GM23338 (cell line): ENCODE measurements at regions not wholly inside any gene's neighbourhood (a gene's known extent, or its start where the extent isn't known, plus 50 kb on each side); places are given as distances from the start of the nearest gene placed in this dataset.
"Not testable (repeated sequence)": the region's sequence is repeated elsewhere in the genome, so short reads cannot be mapped to it uniquely, and the experiment has no call there.

ENCODE experiments used
- ATAC-seq: fragments of 200-7000 bp; cut with Tn5 transposase; 3 replicates; pipeline ENCODE4 v1.9.1; 2020
- DNase-seq: peaks from one replicate; pipeline ENCODE4 v3.0.0-alpha.2; 2015; ENCODE audit warnings: low spot score
- H2AFZ ChIP-seq: fragments of 200-600 bp; sonication (generic); 2 replicates; pipeline ENCODE4 v1.8.0; 2016; ENCODE audit warnings: antibody characterized with exemption, mild to moderate bottlenecking, moderate library complexity
- H3F3A ChIP-seq: fragments of 200-600 bp; sonication (generic); replicated peaks from 2 replicates; pipeline ENCODE4 v1.8.0; 2017; ENCODE audit warnings: antibody characterized with exemption, mixed run types, low read depth
- H3K27ac ChIP-seq: fragments of 200-600 bp; sonication (generic); 2 replicates; pipeline ENCODE4 v1.6.1; 2016; ENCODE audit warnings: low read depth
- H3K27me3 ChIP-seq: fragments of 200-600 bp; sonication (generic); 2 replicates; pipeline ENCODE4 v1.8.0; 2016; ENCODE audit warnings: mild to moderate bottlenecking, mixed run types, moderate library complexity; ENCODE audit not compliant: insufficient read depth
- H3K36me3 ChIP-seq: fragments of 200-600 bp; sonication (generic); 2 replicates; pipeline ENCODE4 v1.8.0; 2016; ENCODE audit warnings: mild to moderate bottlenecking; ENCODE audit not compliant: insufficient read depth
- H3K4me1 ChIP-seq: fragments of 200-600 bp; sonication (generic); 2 replicates; pipeline ENCODE4 v1.8.0; 2016; ENCODE audit warnings: mild to moderate bottlenecking, moderate library complexity; ENCODE audit not compliant: insufficient read depth
- H3K4me2 ChIP-seq: fragments of 200-600 bp; sonication (generic); 2 replicates; pipeline ENCODE4 v1.7.1; 2017; ENCODE audit warnings: mixed run types
- H3K4me3 ChIP-seq: fragments of 200-600 bp; sonication (generic); 2 replicates; pipeline ENCODE4 v1.6.1; 2016; ENCODE audit warnings: mixed run types
- H3K79me2 ChIP-seq: fragments of 200-600 bp; sonication (generic); replicated peaks from 2 replicates; pipeline ENCODE4 v1.8.0; 2017; ENCODE audit warnings: mild to moderate bottlenecking; ENCODE audit not compliant: insufficient read depth
- H3K9me2 ChIP-seq: fragments of 200-600 bp; sonication (generic); 2 replicates; pipeline ENCODE4 v1.8.0; 2017; ENCODE audit not compliant: insufficient read depth
- H4K20me1 ChIP-seq: fragments of 200-600 bp; sonication (generic); replicated peaks from 2 replicates; pipeline ENCODE4 v1.8.0; 2017; ENCODE audit warnings: mild to moderate bottlenecking; ENCODE audit not compliant: insufficient read depth
- H3K27ac Mint-ChIP-seq: 2 replicates; pipeline ENCODE4 v1.8.0; 2020; ENCODE audit warnings: inconsistent platforms, mild to moderate bottlenecking, moderate library complexity, mixed read lengths
- H3K27me3 Mint-ChIP-seq: 3 replicates; pipeline ENCODE4 v1.8.0; 2022; ENCODE audit warnings: low read depth, mild to moderate bottlenecking, moderate library complexity, mixed read lengths, inconsistent platforms; ENCODE audit not compliant: insufficient read depth, poor library complexity
- H3K36me3 Mint-ChIP-seq: 3 replicates; pipeline ENCODE4 v1.8.0; 2021; ENCODE audit warnings: low read depth, mild to moderate bottlenecking, inconsistent platforms, moderate library complexity, mixed read lengths
- H3K4me1 Mint-ChIP-seq: 3 replicates; pipeline ENCODE4 v1.8.0; 2020; ENCODE audit warnings: mild to moderate bottlenecking, inconsistent platforms, mixed read lengths
- H3K4me3 Mint-ChIP-seq: 3 replicates; pipeline ENCODE4 v1.8.0; 2021; ENCODE audit warnings: moderate library complexity, mild to moderate bottlenecking, inconsistent platforms, mixed read lengths
- H3K9me3 Mint-ChIP-seq: 3 replicates; pipeline ENCODE4 v1.8.0; 2020; ENCODE audit warnings: moderate library complexity, mild to moderate bottlenecking, inconsistent platforms, mixed read lengths
- CREB1 ChIP-seq: fragments of 250-450 bp; sonication (Bioruptor Pico); IDR thresholded peaks from 2 replicates; pipeline ENCODE4 v1.5.0; 2020; ENCODE audit warnings: low read depth, mild to moderate bottlenecking, moderate library complexity
- CTCF ChIP-seq, 2 experiments: fragments of 200-600 bp in 1 of 2; sonication (generic) in 1 of 2; conservative IDR thresholded peaks; 2 replicates each; pipeline versions ENCODE4 v1.5.1 to v1.6.1; 2016 to 2017; ENCODE audit warnings: antibody characterized with exemption in 2 of 2, low read depth in 2 of 2, mild to moderate bottlenecking in 2 of 2, moderate library complexity in 1 of 2
- EZH2 ChIP-seq: fragments of 200-600 bp; sonication (generic); IDR thresholded peaks from one replicate; pipeline ENCODE4 v1.8.0; 2017; ENCODE audit warnings: antibody characterized with exemption, mild to moderate bottlenecking, low read depth; ENCODE audit not compliant: unreplicated experiment
- EZH2phosphoT487 ChIP-seq: fragments of 200-600 bp; sonication (generic); IDR thresholded peaks from one replicate; pipeline ENCODE4 v1.8.1; 2018; ENCODE audit warnings: antibody characterized with exemption; ENCODE audit not compliant: unreplicated experiment
- JUNB ChIP-seq: IDR thresholded peaks from one replicate; pipeline ENCODE4 v1.6.1; 2016; ENCODE audit warnings: antibody characterized with exemption; ENCODE audit not compliant: unreplicated experiment
- NANOG ChIP-seq: IDR thresholded peaks from 2 replicates; pipeline ENCODE4 v1.6.1; 2016; ENCODE audit warnings: antibody characterized with exemption, borderline replicate concordance
- POLR2AphosphoS5 ChIP-seq: IDR thresholded peaks from 2 replicates; pipeline ENCODE4 v1.6.1; 2016; ENCODE audit warnings: antibody characterized with exemption, low read depth
- STAT1 ChIP-seq: IDR thresholded peaks from one replicate; pipeline ENCODE4 v1.6.1; 2016; ENCODE audit warnings: antibody characterized with exemption; ENCODE audit not compliant: unreplicated experiment
- ZNF114 ChIP-seq: fragments of 250-450 bp; sonication (Bioruptor Pico); IDR thresholded peaks from 2 replicates; pipeline ENCODE4 v1.5.0; 2020; ENCODE audit warnings: mild to moderate bottlenecking, moderate library complexity
- ZNF331 ChIP-seq: fragments of 250-450 bp; sonication (Bioruptor Pico); IDR thresholded peaks from 2 replicates; pipeline ENCODE4 v1.5.0; 2020; ENCODE audit warnings: low read depth, mild to moderate bottlenecking, moderate library complexity
- TF ChIP-seq, protein P1 (sequence below): fragments of 250-450 bp; sonication (Bioruptor Pico); IDR thresholded peaks from 2 replicates; pipeline ENCODE4 v1.5.0; 2020; ENCODE audit warnings: mild to moderate bottlenecking, moderate library complexity

GRCh38 chr12:115294453-115295133, 610.6 kb upstream of the TBX3 start (continued):
- TF ChIP-seq, protein P1, sequence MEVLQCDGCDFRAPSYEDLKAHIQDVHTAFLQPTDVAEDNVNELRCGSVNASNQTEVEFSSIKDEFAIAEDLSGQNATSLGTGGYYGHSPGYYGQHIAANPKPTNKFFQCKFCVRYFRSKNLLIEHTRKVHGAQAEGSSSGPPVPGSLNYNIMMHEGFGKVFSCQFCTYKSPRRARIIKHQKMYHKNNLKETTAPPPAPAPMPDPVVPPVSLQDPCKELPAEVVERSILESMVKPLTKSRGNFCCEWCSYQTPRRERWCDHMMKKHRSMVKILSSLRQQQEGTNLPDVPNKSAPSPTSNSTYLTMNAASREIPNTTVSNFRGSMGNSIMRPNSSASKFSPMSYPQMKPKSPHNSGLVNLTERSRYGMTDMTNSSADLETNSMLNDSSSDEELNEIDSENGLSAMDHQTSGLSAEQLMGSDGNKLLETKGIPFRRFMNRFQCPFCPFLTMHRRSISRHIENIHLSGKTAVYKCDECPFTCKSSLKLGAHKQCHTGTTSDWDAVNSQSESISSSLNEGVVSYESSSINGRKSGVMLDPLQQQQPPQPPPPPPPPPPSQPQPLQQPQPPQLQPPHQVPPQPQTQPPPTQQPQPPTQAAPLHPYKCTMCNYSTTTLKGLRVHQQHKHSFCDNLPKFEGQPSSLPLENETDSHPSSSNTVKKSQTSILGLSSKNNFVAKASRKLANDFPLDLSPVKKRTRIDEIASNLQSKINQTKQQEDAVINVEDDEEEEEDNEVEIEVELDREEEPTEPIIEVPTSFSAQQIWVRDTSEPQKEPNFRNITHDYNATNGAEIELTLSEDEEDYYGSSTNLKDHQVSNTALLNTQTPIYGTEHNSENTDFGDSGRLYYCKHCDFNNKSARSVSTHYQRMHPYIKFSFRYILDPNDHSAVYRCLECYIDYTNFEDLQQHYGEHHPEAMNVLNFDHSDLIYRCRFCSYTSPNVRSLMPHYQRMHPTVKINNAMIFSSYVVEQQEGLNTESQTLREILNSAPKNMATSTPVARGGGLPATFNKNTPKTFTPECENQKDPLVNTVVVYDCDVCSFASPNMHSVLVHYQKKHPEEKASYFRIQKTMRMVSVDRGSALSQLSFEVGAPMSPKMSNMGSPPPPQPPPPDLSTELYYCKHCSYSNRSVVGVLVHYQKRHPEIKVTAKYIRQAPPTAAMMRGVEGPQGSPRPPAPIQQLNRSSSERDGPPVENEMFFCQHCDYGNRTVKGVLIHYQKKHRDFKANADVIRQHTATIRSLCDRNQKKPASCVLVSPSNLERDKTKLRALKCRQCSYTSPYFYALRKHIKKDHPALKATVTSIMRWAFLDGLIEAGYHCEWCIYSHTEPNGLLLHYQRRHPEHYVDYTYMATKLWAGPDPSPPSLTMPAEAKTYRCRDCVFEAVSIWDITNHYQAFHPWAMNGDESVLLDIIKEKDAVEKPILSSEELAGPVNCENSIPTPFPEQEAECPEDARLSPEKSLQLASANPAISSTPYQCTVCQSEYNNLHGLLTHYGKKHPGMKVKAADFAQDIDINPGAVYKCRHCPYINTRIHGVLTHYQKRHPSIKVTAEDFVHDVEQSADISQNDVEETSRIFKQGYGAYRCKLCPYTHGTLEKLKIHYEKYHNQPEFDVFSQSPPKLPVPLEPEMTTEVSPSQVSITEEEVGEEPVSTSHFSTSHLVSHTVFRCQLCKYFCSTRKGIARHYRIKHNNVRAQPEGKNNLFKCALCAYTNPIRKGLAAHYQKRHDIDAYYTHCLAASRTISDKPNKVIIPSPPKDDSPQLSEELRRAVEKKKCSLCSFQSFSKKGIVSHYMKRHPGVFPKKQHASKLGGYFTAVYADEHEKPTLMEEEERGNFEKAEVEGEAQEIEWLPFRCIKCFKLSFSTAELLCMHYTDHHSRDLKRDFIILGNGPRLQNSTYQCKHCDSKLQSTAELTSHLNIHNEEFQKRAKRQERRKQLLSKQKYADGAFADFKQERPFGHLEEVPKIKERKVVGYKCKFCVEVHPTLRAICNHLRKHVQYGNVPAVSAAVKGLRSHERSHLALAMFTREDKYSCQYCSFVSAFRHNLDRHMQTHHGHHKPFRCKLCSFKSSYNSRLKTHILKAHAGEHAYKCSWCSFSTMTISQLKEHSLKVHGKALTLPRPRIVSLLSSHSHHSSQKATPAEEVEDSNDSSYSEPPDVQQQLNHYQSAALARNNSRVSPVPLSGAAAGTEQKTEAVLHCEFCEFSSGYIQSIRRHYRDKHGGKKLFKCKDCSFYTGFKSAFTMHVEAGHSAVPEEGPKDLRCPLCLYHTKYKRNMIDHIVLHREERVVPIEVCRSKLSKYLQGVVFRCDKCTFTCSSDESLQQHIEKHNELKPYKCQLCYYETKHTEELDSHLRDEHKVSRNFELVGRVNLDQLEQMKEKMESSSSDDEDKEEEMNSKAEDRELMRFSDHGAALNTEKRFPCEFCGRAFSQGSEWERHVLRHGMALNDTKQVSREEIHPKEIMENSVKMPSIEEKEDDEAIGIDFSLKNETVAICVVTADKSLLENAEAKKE (CRISPR knock-in tag): no peak
- TF ChIP-seq EZH2 (no peak), STAT1 (no peak), ZNF114 (CRISPR knock-in tag) (no peak), POLR2AphosphoS5 (no peak), CTCF (conservative IDR thresholded peaks at IDR 0.05; ENCODE audit: low read depth in 2 of 2) (no peak), CREB1 (CRISPR knock-in tag) (no peak), ZNF331 (no peak), JUNB (no peak), EZH2phosphoT487 (no peak), NANOG (no peak)

GRCh38 chr12:115285429-115285828, 601.5 kb upstream of the TBX3 start:
- not testable (repeated sequence) for H3K27me3 Mint-ChIP-seq, H3K36me3 ChIP-seq, H2AFZ ChIP-seq, H3K27ac ChIP-seq, H3K4me1 Mint-ChIP-seq, H3K79me2 ChIP-seq, H3K9me2 ChIP-seq, DNase-seq, H3K27ac Mint-ChIP-seq, H3K27me3 ChIP-seq, H3K36me3 Mint-ChIP-seq, ATAC-seq, H3K4me3 ChIP-seq, H3F3A ChIP-seq, H3K4me1 ChIP-seq, H3K4me2 ChIP-seq, H4K20me1 ChIP-seq, H3K4me3 Mint-ChIP-seq
- H3K9me3 Mint-ChIP-seq: peaks cover 19% of the 10 kb centered on the region
